SH-SY5Y (cell line): ENCODE measurements at regions not wholly inside any gene's neighbourhood (a gene's known extent, or its start where the extent isn't known, plus 50 kb on each side); places are given as distances from the start of the nearest gene placed in this dataset.

Experiments used
- GATA2 ChIP-seq: IDR thresholded peaks from 2 replicates; pipeline ENCODE4 v1.6.1; 2011; ENCODE audit warnings: mild to moderate bottlenecking, low read depth, low read length
- GATA3 ChIP-seq: IDR thresholded peaks from 2 replicates; pipeline ENCODE4 v1.6.1; 2011; ENCODE audit warnings: low read depth, mild to moderate bottlenecking, low read length, moderate library complexity

DNA sequence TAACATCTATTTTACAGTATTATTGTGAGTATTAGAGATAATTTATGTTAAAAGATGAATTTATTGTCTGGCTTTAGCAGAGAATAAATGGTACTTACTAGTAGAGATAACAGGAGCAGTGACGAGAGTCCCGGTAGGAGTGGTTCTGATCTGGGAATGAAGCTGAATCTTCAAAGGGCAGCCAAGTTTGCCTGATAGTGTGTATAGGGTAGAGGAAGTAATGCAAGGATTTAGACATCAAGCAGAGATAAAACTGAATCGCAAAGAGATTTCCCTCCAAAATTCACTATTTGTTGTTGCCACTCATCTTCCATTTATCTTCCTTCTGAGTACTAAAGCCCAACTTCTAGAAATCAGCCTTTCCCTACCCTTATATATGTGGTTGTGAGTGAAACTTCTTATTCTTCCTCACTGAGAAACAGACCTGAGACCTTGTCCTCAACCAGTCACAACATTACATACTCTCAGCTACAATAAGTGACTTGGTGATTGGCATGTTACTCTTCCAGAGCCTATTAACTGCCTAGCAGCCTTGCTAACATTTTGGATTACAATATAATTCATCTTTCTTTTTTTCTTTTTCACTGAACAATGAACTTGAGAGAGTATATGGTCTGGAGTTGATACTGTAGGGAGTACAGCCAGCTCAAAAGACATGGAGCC, 692.7 kb upstream of the ZNF385D start:
- TF ChIP-seq GATA2 = no peak
- TF ChIP-seq GATA3 = no peak
